ENCODE measurements at regions not wholly inside any gene's neighbourhood (a gene's known extent, or its start where the extent isn't known, plus 50 kb on each side); places are given as distances from the start of the nearest gene placed in this dataset.

DNA sequence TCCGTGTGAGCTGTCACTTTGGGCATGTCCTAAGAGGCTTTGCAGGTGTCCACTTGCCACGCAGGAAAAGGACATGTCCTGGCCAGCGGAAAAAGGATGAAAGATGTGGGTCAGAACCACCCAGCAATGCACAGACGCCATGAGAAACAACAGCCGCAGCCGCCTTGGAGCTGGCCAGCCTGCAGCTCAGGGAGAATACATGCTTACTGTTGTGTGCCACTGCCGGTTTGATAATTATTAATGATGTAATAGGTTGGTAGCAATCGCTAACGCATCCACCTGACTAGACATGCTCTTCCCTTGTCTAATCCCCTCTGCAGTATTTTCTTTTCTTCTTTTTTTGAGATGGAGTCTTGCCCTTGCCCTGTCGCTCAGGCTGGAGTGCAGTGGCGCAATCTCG, 221.7 kb downstream of the HAUS1 start:
- TF ChIP-seq, protein P1, sequence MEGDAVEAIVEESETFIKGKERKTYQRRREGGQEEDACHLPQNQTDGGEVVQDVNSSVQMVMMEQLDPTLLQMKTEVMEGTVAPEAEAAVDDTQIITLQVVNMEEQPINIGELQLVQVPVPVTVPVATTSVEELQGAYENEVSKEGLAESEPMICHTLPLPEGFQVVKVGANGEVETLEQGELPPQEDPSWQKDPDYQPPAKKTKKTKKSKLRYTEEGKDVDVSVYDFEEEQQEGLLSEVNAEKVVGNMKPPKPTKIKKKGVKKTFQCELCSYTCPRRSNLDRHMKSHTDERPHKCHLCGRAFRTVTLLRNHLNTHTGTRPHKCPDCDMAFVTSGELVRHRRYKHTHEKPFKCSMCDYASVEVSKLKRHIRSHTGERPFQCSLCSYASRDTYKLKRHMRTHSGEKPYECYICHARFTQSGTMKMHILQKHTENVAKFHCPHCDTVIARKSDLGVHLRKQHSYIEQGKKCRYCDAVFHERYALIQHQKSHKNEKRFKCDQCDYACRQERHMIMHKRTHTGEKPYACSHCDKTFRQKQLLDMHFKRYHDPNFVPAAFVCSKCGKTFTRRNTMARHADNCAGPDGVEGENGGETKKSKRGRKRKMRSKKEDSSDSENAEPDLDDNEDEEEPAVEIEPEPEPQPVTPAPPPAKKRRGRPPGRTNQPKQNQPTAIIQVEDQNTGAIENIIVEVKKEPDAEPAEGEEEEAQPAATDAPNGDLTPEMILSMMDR (IDR thresholded peaks at IDR 0.05; ENCODE audit: low read depth, low read length), result no peak
- no peak for TF ChIP-seq EZH2phosphoT487 (IDR thresholded peaks at IDR 0.05; ENCODE audit: low read depth)

All from OCI-LY3 (cell line).